D721Med (cell line): ENCODE measurements at regions not wholly inside any gene's neighbourhood (a gene's known extent, or its start where the extent isn't known, plus 50 kb on each side); places are given as distances from the start of the nearest gene placed in this dataset.
A peak's percentile ranks its signal among the peaks of the same experiment; 100 is the strongest.
"Not testable (repeated sequence)": the region's sequence is repeated elsewhere in the genome, so short reads cannot be mapped to it uniquely, and the experiment has no call there.

ENCODE experiments used
- DNase-seq: peaks from one replicate; pipeline ENCODE4 v3.0.0; 2011; ENCODE audit warnings: low spot score; ENCODE audit not compliant: insufficient read length
- FAIRE-seq: peaks from 2 replicates; lab custom pipeline; 2011; peaks lifted over from hg19 to GRCh38; lab: Jason Lieb, UNC
- CTCF ChIP-seq: IDR thresholded peaks from 2 replicates; pipeline ENCODE4 v1.5.1; 2012; ENCODE audit warnings: mild to moderate bottlenecking, control low read depth; ENCODE audit not compliant: insufficient read depth; ENCODE audit errors: missing control alignments

- no peak for TF ChIP-seq CTCF
- no peak for DNase-seq
- no peak for FAIRE-seq
These were observed 288.8 kb upstream of the TGFBR2 start for GRCh38 chr3:30317561-30317960.

- DNase-seq (no peak), FAIRE-seq (no peak)
- no peak for TF ChIP-seq CTCF
These were observed 288.3 kb upstream of the TGFBR2 start for GRCh38 chr3:30318110-30318509.

GRCh38 chr3:30319713-30320112 is 286.7 kb upstream of the TGFBR2 start:
- TF ChIP-seq CTCF = peak; percentile 52
- FAIRE-seq (peak; percentile 82), DNase-seq (no peak)

GRCh38 chr3:30320392-30320791 is 286.0 kb upstream of the TGFBR2 start:
- FAIRE-seq (peak; percentile 90), DNase-seq (no peak)
- TF ChIP-seq CTCF = no peak

GRCh38 chr3:30321065-30321464 is 285.3 kb upstream of the TGFBR2 start:
- no peak for TF ChIP-seq CTCF
- FAIRE-seq = no peak
- no peak for DNase-seq

- not testable (repeated sequence) for DNase-seq, FAIRE-seq
These were observed 282.8 kb upstream of the TGFBR2 start for GRCh38 chr3:30323649-30324048.

GRCh38 chr3:30324587-30324986 is 281.8 kb upstream of the TGFBR2 start:
- TF ChIP-seq CTCF = no peak
- FAIRE-seq (no peak), DNase-seq (no peak)

- DNase-seq, FAIRE-seq: not testable (repeated sequence)
These were observed 278.4 kb upstream of the TGFBR2 start for GRCh38 chr3:30327976-30328375.

GRCh38 chr3:30328935-30329334 is 277.5 kb upstream of the TGFBR2 start:
- FAIRE-seq, DNase-seq: not testable (repeated sequence)
